GM12864 (cell line): ENCODE measurements at regions not wholly inside any gene's neighbourhood (a gene's known extent, or its start where the extent isn't known, plus 50 kb on each side); places are given as distances from the start of the nearest gene placed in this dataset.

Experiments used
- DNase-seq: peaks from one replicate; pipeline ENCODE4 v3.0.0-alpha.2; 2011; ENCODE audit warnings: low read depth
- H3K4me3 ChIP-seq: 2 replicates; pipeline ENCODE4 v1.5.1; 2011; ENCODE audit warnings: mild to moderate bottlenecking, low read depth, low read length, control low read depth
- TF ChIP-seq, protein P1 (sequence below): IDR thresholded peaks from 2 replicates; pipeline ENCODE4 v1.5.1; 2011; ENCODE audit warnings: low read depth, mild to moderate bottlenecking, moderate library complexity, low read length, control low read depth, inconsistent platforms; ENCODE audit errors: missing control alignments

GRCh38 chr5:114565871-114566270 lies 204.0 kb downstream of the KCNN2 start:
- no peak for DNase-seq
- TF ChIP-seq, protein P1, sequence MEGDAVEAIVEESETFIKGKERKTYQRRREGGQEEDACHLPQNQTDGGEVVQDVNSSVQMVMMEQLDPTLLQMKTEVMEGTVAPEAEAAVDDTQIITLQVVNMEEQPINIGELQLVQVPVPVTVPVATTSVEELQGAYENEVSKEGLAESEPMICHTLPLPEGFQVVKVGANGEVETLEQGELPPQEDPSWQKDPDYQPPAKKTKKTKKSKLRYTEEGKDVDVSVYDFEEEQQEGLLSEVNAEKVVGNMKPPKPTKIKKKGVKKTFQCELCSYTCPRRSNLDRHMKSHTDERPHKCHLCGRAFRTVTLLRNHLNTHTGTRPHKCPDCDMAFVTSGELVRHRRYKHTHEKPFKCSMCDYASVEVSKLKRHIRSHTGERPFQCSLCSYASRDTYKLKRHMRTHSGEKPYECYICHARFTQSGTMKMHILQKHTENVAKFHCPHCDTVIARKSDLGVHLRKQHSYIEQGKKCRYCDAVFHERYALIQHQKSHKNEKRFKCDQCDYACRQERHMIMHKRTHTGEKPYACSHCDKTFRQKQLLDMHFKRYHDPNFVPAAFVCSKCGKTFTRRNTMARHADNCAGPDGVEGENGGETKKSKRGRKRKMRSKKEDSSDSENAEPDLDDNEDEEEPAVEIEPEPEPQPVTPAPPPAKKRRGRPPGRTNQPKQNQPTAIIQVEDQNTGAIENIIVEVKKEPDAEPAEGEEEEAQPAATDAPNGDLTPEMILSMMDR = no peak

DNA sequence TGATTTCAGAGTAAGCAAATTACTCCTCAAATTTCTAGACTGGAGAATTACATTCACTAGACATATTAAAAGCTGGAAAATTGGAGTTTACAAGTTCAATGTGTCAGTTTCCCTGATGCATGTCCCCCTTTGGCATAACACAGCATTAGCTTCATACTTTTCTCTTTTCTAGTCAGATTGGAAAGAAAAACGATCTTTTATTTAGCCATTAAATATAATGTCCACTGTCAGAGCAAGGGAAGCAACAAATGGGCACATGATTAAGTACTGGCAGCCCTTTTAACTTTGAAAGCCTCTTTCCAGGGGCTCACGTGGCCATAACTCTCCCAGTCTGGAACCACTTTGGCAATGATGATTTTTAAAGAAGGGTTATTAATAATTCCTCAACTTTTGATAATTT lies 203.3 kb downstream of the KCNN2 start:
- no peak for DNase-seq

More at GRCh38 chr5:114565871-114566270, 204.0 kb downstream of the KCNN2 start:
- no peak overlapping the region for H3K4me3 ChIP-seq

GRCh38 chr5:114561415-114561814 lies 199.5 kb downstream of the KCNN2 start:
- no peak for DNase-seq
- H3K4me3 ChIP-seq = no peak overlapping the region
- TF ChIP-seq, protein P1 = no peak

More for the DNA sequence above, 203.3 kb downstream of the KCNN2 start:
- TF ChIP-seq, protein P1 = no peak
- no peak overlapping the region for H3K4me3 ChIP-seq
